ENCODE measurements at regions not wholly inside any gene's neighbourhood (a gene's known extent, or its start where the extent isn't known, plus 50 kb on each side); places are given as distances from the start of the nearest gene placed in this dataset.

DNA sequence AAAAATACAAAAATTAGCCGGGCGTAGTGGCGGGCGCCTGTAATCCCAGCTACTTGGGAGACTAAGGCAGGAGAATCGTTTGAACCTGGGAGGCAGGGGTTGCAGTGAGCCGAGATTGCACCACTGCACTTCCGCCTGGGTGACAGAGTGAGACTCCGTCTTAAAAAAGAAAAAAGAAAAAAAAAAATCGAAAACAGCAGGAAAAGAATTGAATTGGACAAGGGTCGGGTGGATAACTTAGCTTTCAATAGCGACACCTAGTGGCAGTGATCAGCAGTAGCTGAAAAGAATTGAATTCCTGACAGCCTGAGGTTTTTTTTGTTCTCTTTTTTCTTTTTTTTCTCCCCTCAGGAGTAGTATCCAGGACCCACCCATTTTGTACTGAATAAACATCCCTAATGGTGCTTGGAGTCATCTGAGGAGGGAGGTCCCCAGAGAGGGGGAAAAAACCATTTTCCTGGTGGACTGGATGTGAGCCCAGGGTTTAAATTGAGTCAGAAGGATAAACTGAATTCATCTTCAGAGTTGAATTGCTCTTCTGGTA lies 55.1 kb downstream of the CYCS start:
- FAIRE-seq (no peak), DNase-seq (peak; percentile 66 to 82)
- Histone ChIP-seq H3K4me3 (ENCODE audit: low read depth in 1 of 3, low read length in 3 of 3) (peak overlapping the region in 1 of 3 donors; percentile 20), H3K36me3 (ENCODE audit: control insufficient read depth in 3 of 3, insufficient read depth in 2 of 3, low read depth in 1 of 3, low read length in 3 of 3) (no peaks in the 10 kb centered on the region), H3K27ac (ENCODE audit: low read depth in 1 of 3, low read length in 2 of 3) (no peak overlapping the region), H3K27me3 (ENCODE audit: control insufficient read depth in 3 of 3, insufficient read depth in 3 of 3, low read length in 3 of 3) (no peaks in the 10 kb centered on the region), H3K4me1 (ENCODE audit: control insufficient read depth in 3 of 3, insufficient read depth in 2 of 3, low read depth in 1 of 3, low read length in 2 of 3) (peaks cover 0 to 2% (median 0%) of the 10 kb centered on the region in 3 donors), H3K9me3 (ENCODE audit: control insufficient read depth in 2 of 2, insufficient read depth in 1 of 2, low read depth in 1 of 2, low read length in 1 of 2) (no peaks in the 10 kb centered on the region)
- WGBS, 3 donors: 8 to 14% (median 9%) methylated on average over 11 of the region's 11 CpGs

- 90 to 92% (median 91%) methylated on average over 10 of the region's 10 CpGs for WGBS, 3 donors
- Histone ChIP-seq H3K27me3 (ENCODE audit: control insufficient read depth in 3 of 3, insufficient read depth in 3 of 3, low read length in 3 of 3) (no peaks in the 10 kb centered on the region), H3K36me3 (ENCODE audit: control insufficient read depth in 3 of 3, insufficient read depth in 2 of 3, low read depth in 1 of 3, low read length in 3 of 3) (no peaks in the 10 kb centered on the region), H3K4me1 (ENCODE audit: control insufficient read depth in 3 of 3, insufficient read depth in 2 of 3, low read depth in 1 of 3, low read length in 2 of 3) (peaks cover 0 to 2% (median 0%) of the 10 kb centered on the region in 3 donors), H3K4me3 (ENCODE audit: low read depth in 1 of 3, low read length in 3 of 3) (no peak overlapping the region), H3K9me3 (ENCODE audit: control insufficient read depth in 2 of 2, insufficient read depth in 1 of 2, low read depth in 1 of 2, low read length in 1 of 2) (no peaks in the 10 kb centered on the region), H3K27ac (ENCODE audit: low read depth in 1 of 3, low read length in 2 of 3) (no peak overlapping the region)
- FAIRE-seq (no peak), DNase-seq (peak in 1 of 2 donors; percentile 8)
Measured at GRCh38 chr7:25068502-25069213, 56.4 kb downstream of the CYCS start.

DNA sequence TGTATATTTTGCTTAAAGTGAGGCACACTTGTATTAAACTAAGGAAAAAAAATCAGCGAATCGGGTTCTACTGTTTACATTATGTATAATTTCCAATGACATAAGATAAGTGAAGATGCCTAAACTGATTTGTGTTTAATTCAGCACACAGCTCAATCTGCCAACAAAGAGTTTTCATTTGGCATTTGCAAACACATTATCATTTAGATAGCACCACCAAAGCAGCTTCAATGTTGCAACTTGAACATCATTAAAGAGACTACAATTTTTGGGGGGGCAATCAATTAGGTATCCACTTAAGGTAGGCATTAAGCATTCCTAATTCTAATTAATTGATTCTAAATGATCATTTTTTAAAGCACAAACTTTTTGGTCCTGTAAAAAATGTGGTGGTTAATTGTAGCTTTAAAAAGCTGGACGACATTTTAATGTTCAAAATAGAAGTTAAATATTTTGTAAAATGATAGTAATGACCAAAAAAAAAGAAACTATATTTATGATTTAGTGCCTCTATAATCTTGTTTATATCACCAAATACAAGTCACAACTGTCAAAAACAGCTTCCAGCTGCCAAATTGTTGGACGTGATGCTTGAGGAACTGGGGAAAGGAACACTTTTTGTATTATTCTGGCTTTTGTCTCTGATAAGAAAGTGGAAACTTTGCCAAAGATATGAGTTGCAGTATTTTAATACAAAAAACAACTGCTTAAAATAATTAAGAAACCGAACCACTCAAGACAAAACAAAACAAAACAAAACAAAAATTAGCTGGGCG lies 57.1 kb downstream of the CYCS start:
- WGBS, 3 donors: 65 to 79% (median 72%) methylated on average over 6 of the region's 6 CpGs

GRCh38 chr7:25066253-25066652 lies 58.8 kb downstream of the CYCS start:
- Histone ChIP-seq H3K4me3 (ENCODE audit: low read depth in 1 of 3, low read length in 3 of 3) (no peak overlapping the region), H3K36me3 (ENCODE audit: control insufficient read depth in 3 of 3, insufficient read depth in 2 of 3, low read depth in 1 of 3, low read length in 3 of 3) (no peaks in the 10 kb centered on the region), H3K4me1 (ENCODE audit: control insufficient read depth in 3 of 3, insufficient read depth in 2 of 3, low read depth in 1 of 3, low read length in 2 of 3) (peaks cover 0 to 2% (median 0%) of the 10 kb centered on the region in 3 donors), H3K9me3 (ENCODE audit: control insufficient read depth in 2 of 2, insufficient read depth in 1 of 2, low read depth in 1 of 2, low read length in 1 of 2) (no peaks in the 10 kb centered on the region), H3K27ac (ENCODE audit: low read depth in 1 of 3, low read length in 2 of 3) (no peak overlapping the region), H3K27me3 (ENCODE audit: control insufficient read depth in 3 of 3, insufficient read depth in 3 of 3, low read length in 3 of 3) (no peaks in the 10 kb centered on the region)
- FAIRE-seq: no peak
- DNase-seq: no peak
- 89 to 97% (median 91%) methylated on average over 1 of the region's 1 CpG for WGBS, 3 donors

More for the DNA sequence above, 57.1 kb downstream of the CYCS start:
- H3K27me3 ChIP-seq (ENCODE audit: control insufficient read depth in 3 of 3, insufficient read depth in 3 of 3, low read length in 3 of 3): no peaks in the 10 kb centered on the region
- no peak overlapping the region for H3K27ac ChIP-seq (ENCODE audit: low read depth in 1 of 3, low read length in 2 of 3)
- no peak for DNase-seq
- H3K9me3 ChIP-seq (ENCODE audit: control insufficient read depth in 2 of 2, insufficient read depth in 1 of 2, low read depth in 1 of 2, low read length in 1 of 2): no peaks in the 10 kb centered on the region
- H3K4me1 ChIP-seq (ENCODE audit: control insufficient read depth in 3 of 3, insufficient read depth in 2 of 3, low read depth in 1 of 3, low read length in 2 of 3): peaks cover 0 to 2% (median 0%) of the 10 kb centered on the region in 3 donors
- FAIRE-seq: no peak
- H3K4me3 ChIP-seq (ENCODE audit: low read depth in 1 of 3, low read length in 3 of 3): no peak overlapping the region
- no peaks in the 10 kb centered on the region for H3K36me3 ChIP-seq (ENCODE audit: control insufficient read depth in 3 of 3, insufficient read depth in 2 of 3, low read depth in 1 of 3, low read length in 3 of 3)

DNA sequence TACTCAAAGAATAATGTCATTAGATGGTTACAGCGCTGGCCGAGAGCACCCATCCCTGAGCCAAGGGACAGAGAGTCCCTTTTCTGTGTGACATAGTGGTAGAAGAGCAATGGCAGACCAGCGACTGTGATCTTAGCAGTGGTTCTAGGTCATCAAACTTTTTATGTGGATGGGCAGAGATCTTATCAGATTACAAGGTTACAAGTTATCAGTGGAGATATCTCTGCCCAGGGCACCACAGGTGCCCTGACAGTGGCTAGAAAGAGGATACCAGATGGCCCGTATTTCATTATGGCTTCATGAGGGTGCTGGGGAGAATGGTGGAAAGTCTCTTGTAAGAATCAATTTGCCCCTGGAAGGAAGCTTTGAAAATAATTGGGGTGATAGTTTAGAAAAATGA lies 62.7 kb downstream of the CYCS start:
- Histone ChIP-seq H3K27ac (ENCODE audit: low read depth in 1 of 3, low read length in 2 of 3) (no peak overlapping the region), H3K9me3 (ENCODE audit: control insufficient read depth in 2 of 2, insufficient read depth in 1 of 2, low read depth in 1 of 2, low read length in 1 of 2) (no peaks in the 10 kb centered on the region), H3K36me3 (ENCODE audit: control insufficient read depth in 3 of 3, insufficient read depth in 2 of 3, low read depth in 1 of 3, low read length in 3 of 3) (no peaks in the 10 kb centered on the region), H3K27me3 (ENCODE audit: control insufficient read depth in 3 of 3, insufficient read depth in 3 of 3, low read length in 3 of 3) (no peaks in the 10 kb centered on the region), H3K4me1 (ENCODE audit: control insufficient read depth in 3 of 3, insufficient read depth in 2 of 3, low read depth in 1 of 3, low read length in 2 of 3) (no peaks in the 10 kb centered on the region), H3K4me3 (ENCODE audit: low read depth in 1 of 3, low read length in 3 of 3) (no peak overlapping the region)
- FAIRE-seq (no peak), DNase-seq (no peak)
- WGBS, 3 donors: 81 to 85% (median 83%) methylated on average over 4 of the region's 4 CpGs

DNA sequence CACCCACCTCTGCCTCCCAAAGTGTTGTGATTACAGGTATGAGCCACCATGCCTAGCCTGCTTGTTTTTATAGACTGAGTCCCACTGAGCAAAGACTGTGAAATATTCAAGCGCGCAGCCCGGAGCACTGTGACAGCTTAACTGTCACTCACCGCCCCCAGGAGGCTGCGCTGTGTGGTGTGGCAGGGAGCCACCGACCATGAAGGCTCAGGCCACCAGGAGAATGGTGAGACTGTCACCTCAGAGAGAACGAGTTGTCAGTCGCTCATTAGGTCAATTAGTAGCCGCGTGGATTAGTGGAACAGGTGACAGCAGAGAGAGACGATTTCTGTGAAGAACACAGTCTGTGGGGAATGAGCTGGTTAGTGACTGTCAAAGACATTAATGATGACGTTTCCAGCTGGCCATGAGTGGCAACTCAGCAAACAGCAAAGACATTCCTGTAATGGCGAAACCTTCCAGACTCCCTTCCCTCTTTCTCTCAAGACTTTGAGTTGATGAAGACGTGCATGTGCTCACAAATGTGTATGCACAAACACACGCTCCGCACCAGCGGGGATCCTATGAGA lies 64.5 kb downstream of the CYCS start:
- no peaks in the 10 kb centered on the region for H3K27me3 ChIP-seq (ENCODE audit: control insufficient read depth in 3 of 3, insufficient read depth in 3 of 3, low read length in 3 of 3)
- no peaks in the 10 kb centered on the region for H3K36me3 ChIP-seq (ENCODE audit: control insufficient read depth in 3 of 3, insufficient read depth in 2 of 3, low read depth in 1 of 3, low read length in 3 of 3)
- FAIRE-seq: no peak
- no peaks in the 10 kb centered on the region for H3K4me1 ChIP-seq (ENCODE audit: control insufficient read depth in 3 of 3, insufficient read depth in 2 of 3, low read depth in 1 of 3, low read length in 2 of 3)
- DNase-seq: no peak
- 84 to 87% (median 85%) methylated on average over 17 of the region's 17 CpGs for WGBS, 3 donors
- no peak overlapping the region for H3K4me3 ChIP-seq (ENCODE audit: low read depth in 1 of 3, low read length in 3 of 3)
- H3K9me3 ChIP-seq (ENCODE audit: control insufficient read depth in 2 of 2, insufficient read depth in 1 of 2, low read depth in 1 of 2, low read length in 1 of 2): no peaks in the 10 kb centered on the region
- H3K27ac ChIP-seq (ENCODE audit: low read depth in 1 of 3, low read length in 2 of 3): no peak overlapping the region

DNA sequence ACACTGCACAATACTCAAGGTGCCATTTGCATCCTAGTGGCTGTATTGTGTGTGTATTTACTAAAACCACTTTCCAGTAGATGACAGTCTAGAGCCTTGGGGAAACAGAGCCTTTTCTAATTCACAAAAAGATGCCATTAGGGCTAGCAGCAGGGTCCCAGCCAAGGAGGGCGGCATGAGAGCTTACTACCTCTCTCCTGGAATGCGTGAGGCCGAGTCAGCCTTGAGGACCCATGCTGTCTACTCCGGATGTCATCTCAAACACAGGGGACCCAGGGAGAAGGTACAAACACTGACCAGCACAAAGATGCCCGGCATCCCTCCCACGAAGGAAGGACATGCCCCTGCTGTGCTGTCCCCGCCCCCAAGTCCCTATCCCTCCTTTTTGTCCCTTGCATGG lies 65.5 kb downstream of the CYCS start:
- no peaks in the 10 kb centered on the region for H3K36me3 ChIP-seq (ENCODE audit: control insufficient read depth in 3 of 3, insufficient read depth in 2 of 3, low read depth in 1 of 3, low read length in 3 of 3)
- 86 to 89% (median 88%) methylated on average over 7 of the region's 7 CpGs for WGBS, 3 donors
- H3K27ac ChIP-seq (ENCODE audit: low read depth in 1 of 3, low read length in 2 of 3): no peak overlapping the region
- H3K9me3 ChIP-seq (ENCODE audit: control insufficient read depth in 2 of 2, insufficient read depth in 1 of 2, low read depth in 1 of 2, low read length in 1 of 2): no peaks in the 10 kb centered on the region
- H3K27me3 ChIP-seq (ENCODE audit: control insufficient read depth in 3 of 3, insufficient read depth in 3 of 3, low read length in 3 of 3): peaks cover 0 to 2% (median 0%) of the 10 kb centered on the region in 3 donors
- DNase-seq (no peak), FAIRE-seq (no peak)
- no peaks in the 10 kb centered on the region for H3K4me1 ChIP-seq (ENCODE audit: control insufficient read depth in 3 of 3, insufficient read depth in 2 of 3, low read depth in 1 of 3, low read length in 2 of 3)
- H3K4me3 ChIP-seq (ENCODE audit: low read depth in 1 of 3, low read length in 3 of 3): no peak overlapping the region

DNA sequence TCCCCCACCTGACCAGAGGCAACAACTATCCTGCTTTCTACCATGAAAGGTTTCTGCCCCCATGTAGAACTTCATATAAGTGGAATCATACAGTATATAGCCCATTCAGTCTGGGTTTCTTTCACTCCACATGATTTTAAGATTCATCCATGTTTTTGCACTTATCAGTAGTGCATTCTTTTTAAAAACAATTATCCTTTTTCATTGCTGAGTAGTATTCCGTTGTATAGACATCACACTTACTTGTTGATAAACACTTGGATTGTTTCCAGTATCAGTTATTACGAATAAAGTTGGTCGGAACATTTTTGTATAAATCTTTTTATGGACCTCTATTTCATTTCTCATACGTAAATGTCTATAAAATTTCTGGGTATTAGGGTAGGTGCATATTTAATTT lies 68.7 kb downstream of the CYCS start:
- H3K27ac ChIP-seq (ENCODE audit: low read depth in 1 of 3, low read length in 2 of 3): no peak overlapping the region
- no peak overlapping the region for H3K4me3 ChIP-seq (ENCODE audit: low read depth in 1 of 3, low read length in 3 of 3)
- no peak for DNase-seq
- H3K27me3 ChIP-seq (ENCODE audit: control insufficient read depth in 3 of 3, insufficient read depth in 3 of 3, low read length in 3 of 3): peaks cover 0 to 2% (median 0%) of the 10 kb centered on the region in 3 donors
- no peaks in the 10 kb centered on the region for H3K9me3 ChIP-seq (ENCODE audit: control insufficient read depth in 2 of 2, insufficient read depth in 1 of 2, low read depth in 1 of 2, low read length in 1 of 2)
- no peaks in the 10 kb centered on the region for H3K36me3 ChIP-seq (ENCODE audit: control insufficient read depth in 3 of 3, insufficient read depth in 2 of 3, low read depth in 1 of 3, low read length in 3 of 3)
- WGBS, 3 donors: 84 to 95% (median 91%) methylated on average over 4 of the region's 4 CpGs
- FAIRE-seq: no peak
- H3K4me1 ChIP-seq (ENCODE audit: control insufficient read depth in 3 of 3, insufficient read depth in 2 of 3, low read depth in 1 of 3, low read length in 2 of 3): no peaks in the 10 kb centered on the region
